ENCODE measurements at regions not wholly inside any gene's neighbourhood (a gene's known extent, or its start where the extent isn't known, plus 50 kb on each side); places are given as distances from the start of the nearest gene placed in this dataset.

- TF ChIP-seq POLR2A (IDR thresholded peaks at IDR 0.05; ENCODE audit: low read depth, low read length), result no peak
- TF ChIP-seq TAF1 (IDR thresholded peaks at IDR 0.05; ENCODE audit: low read depth, low read length), result no peak
- no peak for TF ChIP-seq POLR2AphosphoS5 (IDR thresholded peaks at IDR 0.05; ENCODE audit: low read depth, low read length)
Measured at GRCh38 chr20:24894488-24894887, 54.6 kb upstream of the CST7 start.

Measured in GM12891 (cell line).